Caco-2 (cell line): ENCODE measurements at regions not wholly inside any gene's neighbourhood (a gene's known extent, or its start where the extent isn't known, plus 50 kb on each side); places are given as distances from the start of the nearest gene placed in this dataset.

Experiments used
- BruUV-seq: library from RNA; stranded (reverse); fragments of 400-500 nt; replicated peaks from 2 replicates; lab custom pipeline; 2021; lab: Mats Ljungman, UMichigan
- CTCF ChIA-PET: fragments of 300-600 bp; sonication (Branson Sonifier 250); formaldehyde crosslinking; loops from one replicate; lab custom pipeline; 2022; ENCODE audit warnings: antibody characterized with exemption; lab: Charles Lee
- POLR2A ChIA-PET: fragments of 300-600 bp; sonication (Branson Sonifier 250); formaldehyde crosslinking; loops from one replicate; lab custom pipeline; 2022; ENCODE audit warnings: antibody characterized with exemption; lab: Charles Lee
- DNase-seq, 2 experiments: peaks; one replicate each; pipeline versions ENCODE4 v3.0.0 to v3.0.0-alpha.2; 2020 to 2022
- H3K27me3 ChIP-seq: replicated peaks from 2 replicates; pipeline ENCODE4 v1.6.0; 2011; ENCODE audit warnings: low read length; ENCODE audit not compliant: control insufficient read depth, insufficient read depth
- H3K36me3 ChIP-seq: 2 replicates; pipeline ENCODE4 v1.5.1; 2011; ENCODE audit warnings: low read length; ENCODE audit not compliant: control insufficient read depth, insufficient read depth
- H3K4me1 ChIP-seq: fragments of 250-450 bp; sonication (Bioruptor Pico); 2 replicates; pipeline ENCODE4 v1.5.1; 2020; ENCODE audit warnings: mild to moderate bottlenecking
- H3K4me3 ChIP-seq: 2 replicates; pipeline ENCODE4 v1.5.1; 2011; ENCODE audit warnings: low read depth, mild to moderate bottlenecking, control low read depth, low read length
- H3K9me3 ChIP-seq: fragments of 250-450 bp; sonication (Bioruptor Pico); 2 replicates; pipeline ENCODE4 v1.5.1; 2020; ENCODE audit warnings: mild to moderate bottlenecking, moderate library complexity
- H3K27ac Mint-ChIP-seq: one replicate; pipeline ENCODE4 v1.8.0; 2022; ENCODE audit warnings: mixed read lengths; ENCODE audit not compliant: unreplicated experiment
- H3K27me3 Mint-ChIP-seq: one replicate; pipeline ENCODE4 v1.8.0; 2022; ENCODE audit warnings: mixed read lengths; ENCODE audit not compliant: insufficient read depth, unreplicated experiment
- H3K36me3 Mint-ChIP-seq: one replicate; pipeline ENCODE4 v1.8.0; 2022; ENCODE audit warnings: mild to moderate bottlenecking, mixed read lengths; ENCODE audit not compliant: insufficient read depth, unreplicated experiment
- H3K4me1 Mint-ChIP-seq: one replicate; pipeline ENCODE4 v1.8.0; 2022; ENCODE audit warnings: low read depth, mixed read lengths; ENCODE audit not compliant: unreplicated experiment
- H3K4me3 Mint-ChIP-seq: one replicate; pipeline ENCODE4 v1.8.0; 2022; ENCODE audit warnings: mild to moderate bottlenecking, moderate library complexity, mixed read lengths; ENCODE audit not compliant: unreplicated experiment
- H3K9me3 Mint-ChIP-seq: one replicate; pipeline ENCODE4 v1.8.0; 2022; ENCODE audit warnings: mixed read lengths; ENCODE audit not compliant: unreplicated experiment
- CTCF ChIP-seq, 2 experiments: fragments of 200-600 bp in 1 of 2; IDR thresholded peaks; 1 replicate in 1 of 2; 2 replicates in 1 of 2; pipeline versions ENCODE4 v1.5.1 to v1.8.0; 2011 to 2022; ENCODE audit warnings: antibody characterized with exemption in 1 of 2, control low read depth in 1 of 2, inconsistent platforms in 1 of 2, low read depth in 1 of 2, low read length in 1 of 2, mild to moderate bottlenecking in 1 of 2, moderate library complexity in 1 of 2; ENCODE audit not compliant: insufficient read depth in 1 of 2, severe bottlenecking in 1 of 2, unreplicated experiment in 1 of 2
- intact Hi-C: fragments of 100-400 bp; cut with micrococcal nuclease; formaldehyde crosslinking; loops from one replicate; pipeline ENCODE4 v1.10.0; 2022; ENCODE audit not compliant: unreplicated experiment

GRCh38 chr2:236970656-236971010, 115.1 kb upstream of the COPS8 start:
- Histone ChIP-seq H3K27me3 (no peaks in the 10 kb centered on the region), H3K9me3 (no peaks in the 10 kb centered on the region), H3K36me3 (no peaks in the 10 kb centered on the region; the same call in 1 of the 2 replicates), H3K4me1 (peaks cover 30% of the 10 kb centered on the region), H3K4me3 (no peak overlapping the region)
- Mint-ChIP-seq H3K9me3 (no peaks in the 10 kb centered on the region), H3K27ac (no peak overlapping the region), H3K4me3 (no peak overlapping the region), H3K27me3 (no peaks in the 10 kb centered on the region), H3K36me3 (peaks cover 6% of the 10 kb centered on the region), H3K4me1 (peaks cover 14% of the 10 kb centered on the region)
- TF ChIP-seq CTCF (IDR thresholded peaks at IDR 0.05; ENCODE audit: insufficient read depth in 1 of 2, low read depth in 1 of 2, low read length in 1 of 2, severe bottlenecking in 1 of 2, unreplicated experiment in 1 of 2) = no peak
- ChIA-PET CTCF (no interaction called here), POLR2A (no interaction called here)
- DNase-seq = no peak
- intact Hi-C loops = no loop called here
- no TSS peak for BruUV-seq

- Mint-ChIP-seq H3K27me3 (no peaks in the 10 kb centered on the region), H3K36me3 (peaks cover 6% of the 10 kb centered on the region), H3K9me3 (no peaks in the 10 kb centered on the region), H3K4me1 (peaks cover 14% of the 10 kb centered on the region), H3K4me3 (no peak overlapping the region), H3K27ac (no peak overlapping the region)
- BruUV-seq = no TSS peak
- ChIA-PET POLR2A (no interaction called here), CTCF (no interaction called here)
- Histone ChIP-seq H3K27me3 (no peaks in the 10 kb centered on the region), H3K9me3 (no peaks in the 10 kb centered on the region), H3K36me3 (no peaks in the 10 kb centered on the region; the same call in 1 of the 2 replicates), H3K4me1 (peaks cover 30% of the 10 kb centered on the region), H3K4me3 (no peak overlapping the region)
- no peak for TF ChIP-seq CTCF (IDR thresholded peaks at IDR 0.05; ENCODE audit: insufficient read depth in 1 of 2, low read depth in 1 of 2, low read length in 1 of 2, severe bottlenecking in 1 of 2, unreplicated experiment in 1 of 2)
- no peak for DNase-seq
- intact Hi-C loops = no loop called here
These were observed 114.4 kb upstream of the COPS8 start for GRCh38 chr2:236971131-236971821.

GRCh38 chr2:236971919-236972381, 113.7 kb upstream of the COPS8 start:
- no peaks in the 10 kb centered on the region for H3K9me3 ChIP-seq
- H3K4me3 ChIP-seq = no peak overlapping the region
- Mint-ChIP-seq H3K4me3 (no peak overlapping the region), H3K4me1 (peaks cover 10% of the 10 kb centered on the region), H3K9me3 (no peaks in the 10 kb centered on the region), H3K27me3 (no peaks in the 10 kb centered on the region), H3K27ac (peak overlapping the region; percentile 70), H3K36me3 (peaks cover 6% of the 10 kb centered on the region)
- no peaks in the 10 kb centered on the region for H3K27me3 ChIP-seq
- no peak for TF ChIP-seq CTCF (IDR thresholded peaks at IDR 0.05; ENCODE audit: insufficient read depth in 1 of 2, low read depth in 1 of 2, low read length in 1 of 2, severe bottlenecking in 1 of 2, unreplicated experiment in 1 of 2)
- ChIA-PET POLR2A (no interaction called here), CTCF (no interaction called here)
- H3K36me3 ChIP-seq = no peaks in the 10 kb centered on the region; the same call in 1 of the 2 replicates
- BruUV-seq = no TSS peak
- no peak for DNase-seq
- H3K4me1 ChIP-seq = peaks cover 27% of the 10 kb centered on the region
- intact Hi-C loops = no loop called here
